ENCODE measurements at regions not wholly inside any gene's neighbourhood (a gene's known extent, or its start where the extent isn't known, plus 50 kb on each side); places are given as distances from the start of the nearest gene placed in this dataset.

DNA sequence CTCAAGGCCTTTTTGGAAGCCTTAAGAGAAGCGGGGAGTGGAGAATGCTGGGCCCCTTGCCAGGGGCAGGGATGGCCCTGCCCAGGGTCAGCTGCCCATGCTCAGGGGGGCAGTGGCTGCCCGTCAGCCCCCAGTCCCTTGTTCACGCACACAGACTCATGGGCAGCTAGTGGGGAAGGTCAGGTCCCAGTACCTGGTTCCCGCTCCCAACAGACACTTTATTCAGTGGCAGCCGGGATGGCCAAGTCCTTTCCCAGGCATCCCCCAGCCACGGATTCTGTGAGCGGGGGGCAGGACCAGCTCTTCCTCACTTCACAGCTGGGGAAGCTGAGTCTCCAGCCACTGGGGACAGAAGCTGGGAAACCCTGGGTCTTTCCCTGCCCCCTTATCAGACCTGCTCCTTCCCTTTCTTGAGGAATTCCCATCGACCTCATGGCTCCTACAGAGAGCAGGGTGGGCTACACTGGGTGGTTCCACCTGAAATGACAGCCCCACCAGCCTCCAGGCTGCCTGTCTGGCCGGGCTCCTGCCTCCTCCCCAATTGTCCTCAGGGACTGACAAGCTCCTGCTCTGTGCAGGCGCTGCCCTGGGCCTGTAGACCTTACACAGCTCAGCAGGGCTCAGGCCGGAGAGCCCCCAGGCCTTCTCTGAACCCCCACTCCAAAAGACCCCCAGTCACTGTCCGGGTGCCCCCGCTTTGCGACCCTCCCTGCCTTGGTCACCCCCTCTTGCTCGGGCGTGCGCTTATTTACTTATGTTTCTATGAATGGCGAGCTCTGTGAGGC, 61.0 kb upstream of the FGF3 start:
- Histone ChIP-seq H4K91ac (ENCODE audit: insufficient read length, low read depth, low read length) (no peak overlapping the region), H3K4ac (ENCODE audit: low read depth, low read length) (no peak overlapping the region), H3K23me2 (ENCODE audit: insufficient read length, low read depth, low read length, poor library complexity, severe bottlenecking) (no peaks in the 10 kb centered on the region), H3K14ac (ENCODE audit: insufficient read depth, low read length) (no peak overlapping the region), H3T11ph (ENCODE audit: low read length) (no peak overlapping the region), H2BK20ac (ENCODE audit: low read depth, low read length, poor library complexity, severe bottlenecking) (no peak overlapping the region), H3K23ac (ENCODE audit: insufficient read length, low read depth, low read length) (no peak overlapping the region), H3K56ac (ENCODE audit: insufficient read length, low read depth, low read length) (no peak overlapping the region), H3K9ac (ENCODE audit: extremely low read depth, insufficient read length, low read length) (no peak overlapping the region), H3K9me3 (ENCODE audit: control insufficient read depth, low read depth, low read length) (no peaks in the 10 kb centered on the region), H2BK15ac (ENCODE audit: low read depth, low read length) (no peak overlapping the region), H3K79me2 (ENCODE audit: insufficient read depth, low read length) (no peaks in the 10 kb centered on the region), H2AK5ac (ENCODE audit: insufficient read length, low read length) (no peak overlapping the region), H2BK12ac (ENCODE audit: insufficient read length, low read depth, low read length) (no peak overlapping the region), H2BK120ac (ENCODE audit: low read depth, low read length, poor library complexity, severe bottlenecking) (no peak overlapping the region), H3K4me2 (ENCODE audit: insufficient read depth, insufficient read length, low read length) (no peak overlapping the region), H3K27ac (ENCODE audit: insufficient read length, low read depth, low read length) (no peak overlapping the region), H2AFZ (ENCODE audit: low read length) (no peak overlapping the region), H3K27me3 (ENCODE audit: insufficient read depth, low read length) (no peaks in the 10 kb centered on the region), H4K5ac (ENCODE audit: insufficient read length, low read depth, low read length) (no peak overlapping the region), H3K4me1 (ENCODE audit: insufficient read depth, low read length) (no peaks in the 10 kb centered on the region), H4K8ac (replicated peaks; ENCODE audit: insufficient read length, low read depth, low read length) (no peak overlapping the region), H3K18ac (ENCODE audit: insufficient read length, low read depth, low read length) (no peak overlapping the region), H3K79me1 (ENCODE audit: insufficient read depth, low read depth, low read length, poor library complexity, severe bottlenecking) (no peaks in the 10 kb centered on the region), H4K20me1 (ENCODE audit: control insufficient read depth, insufficient read depth, insufficient read length) (no peaks in the 10 kb centered on the region), H2BK5ac (ENCODE audit: insufficient read length, low read length) (no peak overlapping the region)
- no peak overlapping the region for H3K4me3 Mint-ChIP-seq
- no peaks in the 10 kb centered on the region for H3K9me3 Mint-ChIP-seq
- WGBS (ENCODE audit: extremely low coverage, insufficient read length, low lambda C conversion rate) = no CpG with 5 or more reads among the region's 18 CpGs
- no peaks in the 10 kb centered on the region; a peak in 2 of 7 replicates for H3K36me3 Mint-ChIP-seq (ENCODE audit: insufficient read depth in 1 of 3, low read depth in 3 of 3)
- DNase-seq = peak; percentile 15
- peaks cover 17% of the 10 kb centered on the region for H3K27me3 Mint-ChIP-seq (ENCODE audit: low read depth)
- peaks cover 3 to 4% of the 10 kb centered on the region in 2 experiments; a peak in 3 of 4 replicates for H3K4me1 Mint-ChIP-seq
- no peak overlapping the region; a peak in 1 of 7 replicates for H3K27ac Mint-ChIP-seq
- TF ChIP-seq, protein P1, sequence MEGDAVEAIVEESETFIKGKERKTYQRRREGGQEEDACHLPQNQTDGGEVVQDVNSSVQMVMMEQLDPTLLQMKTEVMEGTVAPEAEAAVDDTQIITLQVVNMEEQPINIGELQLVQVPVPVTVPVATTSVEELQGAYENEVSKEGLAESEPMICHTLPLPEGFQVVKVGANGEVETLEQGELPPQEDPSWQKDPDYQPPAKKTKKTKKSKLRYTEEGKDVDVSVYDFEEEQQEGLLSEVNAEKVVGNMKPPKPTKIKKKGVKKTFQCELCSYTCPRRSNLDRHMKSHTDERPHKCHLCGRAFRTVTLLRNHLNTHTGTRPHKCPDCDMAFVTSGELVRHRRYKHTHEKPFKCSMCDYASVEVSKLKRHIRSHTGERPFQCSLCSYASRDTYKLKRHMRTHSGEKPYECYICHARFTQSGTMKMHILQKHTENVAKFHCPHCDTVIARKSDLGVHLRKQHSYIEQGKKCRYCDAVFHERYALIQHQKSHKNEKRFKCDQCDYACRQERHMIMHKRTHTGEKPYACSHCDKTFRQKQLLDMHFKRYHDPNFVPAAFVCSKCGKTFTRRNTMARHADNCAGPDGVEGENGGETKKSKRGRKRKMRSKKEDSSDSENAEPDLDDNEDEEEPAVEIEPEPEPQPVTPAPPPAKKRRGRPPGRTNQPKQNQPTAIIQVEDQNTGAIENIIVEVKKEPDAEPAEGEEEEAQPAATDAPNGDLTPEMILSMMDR (conservative IDR thresholded peaks at IDR 0.05) = no peak
